Ishikawa (cell line): ENCODE measurements at regions not wholly inside any gene's neighbourhood (a gene's known extent, or its start where the extent isn't known, plus 50 kb on each side); places are given as distances from the start of the nearest gene placed in this dataset.

Source experiments
- CEBPB ChIP-seq: IDR thresholded peaks from 2 replicates; pipeline ENCODE4 v1.6.1; 2012
- CREB1 ChIP-seq: IDR thresholded peaks from 2 replicates; pipeline ENCODE4 v1.6.1; 2012; ENCODE audit warnings: low read depth
- EGR1 ChIP-seq: IDR thresholded peaks from 2 replicates; pipeline ENCODE4 v1.6.1; 2012
- EP300 ChIP-seq: IDR thresholded peaks from 2 replicates; pipeline ENCODE4 v1.6.1; 2012; ENCODE audit warnings: borderline replicate concordance
- FOXM1 ChIP-seq: IDR thresholded peaks from 2 replicates; pipeline ENCODE4 v1.6.1; 2012; ENCODE audit warnings: low read depth, borderline replicate concordance
- NFIC ChIP-seq: IDR thresholded peaks from 2 replicates; pipeline ENCODE4 v1.6.1; 2012
- RAD21 ChIP-seq: IDR thresholded peaks from 2 replicates; pipeline ENCODE4 v1.6.1; 2012; ENCODE audit warnings: low read depth
- REST ChIP-seq: IDR thresholded peaks from 2 replicates; pipeline ENCODE4 v1.6.1; 2012; ENCODE audit warnings: low read depth, mild to moderate bottlenecking
- TAF1 ChIP-seq: IDR thresholded peaks from 2 replicates; pipeline ENCODE4 v1.6.1; 2012; ENCODE audit warnings: low read depth, mild to moderate bottlenecking
- TCF12 ChIP-seq: IDR thresholded peaks from 2 replicates; pipeline ENCODE4 v1.6.1; 2012; ENCODE audit warnings: low read depth
- TEAD4 ChIP-seq: IDR thresholded peaks from 2 replicates; pipeline ENCODE4 v1.6.1; 2012
- USF1 ChIP-seq: IDR thresholded peaks from 2 replicates; pipeline ENCODE4 v1.6.1; 2012
- YY1 ChIP-seq: IDR thresholded peaks from 2 replicates; pipeline ENCODE4 v1.6.1; 2012; ENCODE audit warnings: low read depth
- ZBTB7A ChIP-seq: IDR thresholded peaks from 2 replicates; pipeline ENCODE4 v1.6.1; 2012; ENCODE audit warnings: low read depth
- TF ChIP-seq, protein P1 (sequence below): IDR thresholded peaks from 2 replicates; pipeline ENCODE4 v1.6.1; 2012

DNA sequence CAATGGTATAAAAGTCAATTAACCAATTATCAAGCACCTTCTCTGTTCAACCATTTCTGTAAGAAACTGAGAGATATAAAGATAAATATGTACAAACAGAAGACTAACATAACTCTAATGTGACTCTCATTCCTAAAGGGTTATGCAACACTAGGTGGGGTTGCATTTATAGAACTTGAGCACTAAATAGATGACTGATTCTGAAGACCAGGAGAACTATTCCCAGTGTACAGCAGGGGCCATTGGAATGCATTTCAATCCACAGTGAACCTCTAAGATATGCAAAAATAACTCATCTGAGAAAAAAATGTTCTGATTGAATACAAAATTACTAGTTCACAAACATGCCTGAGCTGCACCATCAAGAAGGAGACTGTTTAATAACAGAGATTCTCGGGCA lies 341.2 kb upstream of the STEAP1 start:
- TF ChIP-seq CREB1: no peak
- no peak for TF ChIP-seq TCF12
- no peak for TF ChIP-seq TAF1
- TF ChIP-seq FOXM1: no peak
- no peak for TF ChIP-seq USF1
- TF ChIP-seq ZBTB7A: no peak

DNA sequence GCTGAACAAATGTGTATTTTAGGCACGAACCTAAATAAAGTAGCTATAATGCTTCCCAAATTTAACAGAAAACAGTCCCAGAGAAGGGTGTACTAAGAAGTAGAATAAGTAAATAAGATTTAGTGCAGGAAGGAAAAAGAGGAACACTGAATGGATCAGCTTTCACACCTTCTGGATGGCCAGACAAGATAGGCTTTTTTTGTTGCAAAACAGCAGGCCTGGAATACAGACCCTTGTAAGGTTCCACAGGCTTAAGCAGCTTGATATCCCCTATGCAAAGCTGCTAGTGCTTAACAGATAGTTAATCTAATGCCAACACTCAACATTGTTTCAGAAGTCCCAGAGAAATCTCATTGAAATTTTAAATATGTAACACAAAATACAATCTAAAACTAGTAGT lies 328.1 kb upstream of the STEAP1 start:
- TF ChIP-seq TAF1: no peak
- no peak for TF ChIP-seq NFIC
- TF ChIP-seq, protein P1, sequence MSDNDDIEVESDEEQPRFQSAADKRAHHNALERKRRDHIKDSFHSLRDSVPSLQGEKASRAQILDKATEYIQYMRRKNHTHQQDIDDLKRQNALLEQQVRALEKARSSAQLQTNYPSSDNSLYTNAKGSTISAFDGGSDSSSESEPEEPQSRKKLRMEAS: no peak
- no peak for TF ChIP-seq TEAD4
- no peak for TF ChIP-seq FOXM1

DNA sequence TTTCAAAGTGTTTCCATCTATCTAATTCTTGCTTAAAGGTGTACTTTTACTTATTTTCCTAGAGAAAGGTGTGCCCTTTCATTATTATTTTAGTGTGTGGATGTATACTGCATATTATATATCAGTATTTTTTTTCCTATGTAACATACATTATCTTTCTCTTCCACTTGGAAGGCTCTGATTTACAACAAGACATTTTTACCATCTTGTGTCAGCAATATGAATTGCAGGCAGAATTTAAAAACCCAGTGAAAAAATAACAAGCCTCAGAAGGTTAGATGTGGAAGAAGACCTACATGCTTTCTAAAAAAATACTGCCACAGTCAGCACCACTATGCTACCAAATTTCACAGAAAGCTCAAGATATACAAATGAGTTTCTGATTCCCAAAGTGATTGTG lies 327.7 kb upstream of the STEAP1 start:
- TF ChIP-seq TCF12 (no peak), CEBPB (no peak), CREB1 (no peak), ZBTB7A (no peak), TEAD4 (no peak), EP300 (no peak), RAD21 (no peak), REST (no peak), YY1 (no peak), FOXM1 (no peak), USF1 (no peak)
- TF ChIP-seq, protein P1: no peak

- TF ChIP-seq, protein P1: no peak
- TF ChIP-seq YY1 (no peak), TEAD4 (no peak), TCF12 (no peak), RAD21 (no peak), FOXM1 (no peak), NFIC (no peak), CEBPB (no peak), EGR1 (no peak), EP300 (no peak), REST (no peak), USF1 (no peak), ZBTB7A (no peak), TAF1 (no peak)
These were observed 316.8 kb upstream of the STEAP1 start for GRCh38 chr7:89837515-89837914.

DNA sequence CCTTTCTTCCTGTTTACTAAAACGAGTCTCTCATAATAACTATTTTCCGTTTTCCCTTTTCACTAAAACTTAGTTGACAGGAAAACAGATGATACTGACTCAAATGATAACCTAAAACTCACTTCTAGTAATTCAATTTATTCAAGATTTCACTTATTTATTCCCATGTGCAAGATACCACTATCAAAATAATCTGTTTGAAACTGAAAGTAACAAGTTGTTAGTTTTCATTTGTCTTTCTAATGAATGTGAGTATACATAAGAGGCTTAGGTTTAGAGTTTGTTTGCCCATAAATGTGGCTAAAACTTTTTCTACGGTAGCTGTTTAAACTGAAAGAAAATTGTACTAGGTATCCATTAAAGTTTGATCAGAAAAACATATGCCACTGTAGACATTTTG lies 314.9 kb upstream of the STEAP1 start:
- TF ChIP-seq FOXM1 (no peak), YY1 (no peak), ZBTB7A (no peak), NFIC (no peak), RAD21 (no peak), CEBPB (no peak), TAF1 (no peak), TCF12 (no peak), TEAD4 (no peak), EP300 (no peak), CREB1 (no peak), USF1 (no peak), REST (no peak), EGR1 (no peak)
- TF ChIP-seq, protein P1: no peak
